ENCODE measurements at regions not wholly inside any gene's neighbourhood (a gene's known extent, or its start where the extent isn't known, plus 50 kb on each side); places are given as distances from the start of the nearest gene placed in this dataset.

GRCh38 chr14:55908106-55908505 lies 210.1 kb upstream of the PELI2 start:
- H3K27ac ChIP-seq (replicated peaks) = no peak overlapping the region

GRCh38 chr14:55909879-55910278 lies 208.3 kb upstream of the PELI2 start:
- no peaks in the 10 kb centered on the region for H3K36me3 ChIP-seq
- DNase-seq = no peak
- H3K27me3 ChIP-seq (ENCODE audit: low read depth) = peaks cover 3% of the 10 kb centered on the region
- no peak overlapping the region for H3K4me3 ChIP-seq
- no peaks in the 10 kb centered on the region for H3K9me3 ChIP-seq (replicated peaks)
- no peak overlapping the region for H3K27ac ChIP-seq (replicated peaks)
- H3K4me1 ChIP-seq = no peaks in the 10 kb centered on the region
- intact Hi-C loops (cut with micrococcal nuclease) = no loop called here
- no peak for TF ChIP-seq CTCF (IDR thresholded peaks at IDR 0.05; ENCODE audit: borderline replicate concordance)

More at GRCh38 chr14:55908106-55908505, 210.1 kb upstream of the PELI2 start:
- no peak for TF ChIP-seq CTCF (IDR thresholded peaks at IDR 0.05; ENCODE audit: borderline replicate concordance)
- no peaks in the 10 kb centered on the region for H3K27me3 ChIP-seq (ENCODE audit: low read depth)
- no peaks in the 10 kb centered on the region for H3K4me1 ChIP-seq
- intact Hi-C loops (cut with micrococcal nuclease) = no loop called here
- H3K9me3 ChIP-seq (replicated peaks) = no peaks in the 10 kb centered on the region
- DNase-seq = no peak
- H3K36me3 ChIP-seq = no peaks in the 10 kb centered on the region
- no peak overlapping the region for H3K4me3 ChIP-seq

- H3K4me3 ChIP-seq = no peak overlapping the region
- peaks cover 11% of the 10 kb centered on the region for H3K27me3 ChIP-seq (ENCODE audit: low read depth)
- intact Hi-C loops (cut with micrococcal nuclease) = no loop called here
- TF ChIP-seq CTCF (IDR thresholded peaks at IDR 0.05; ENCODE audit: borderline replicate concordance) = no peak
- no peak overlapping the region for H3K27ac ChIP-seq (replicated peaks)
- H3K9me3 ChIP-seq (replicated peaks) = no peaks in the 10 kb centered on the region
- no peaks in the 10 kb centered on the region for H3K36me3 ChIP-seq
- DNase-seq = no peak
- H3K4me1 ChIP-seq = no peaks in the 10 kb centered on the region
Measured at GRCh38 chr14:55910601-55911243, 207.5 kb upstream of the PELI2 start.

GRCh38 chr14:55911776-55912175 lies 206.4 kb upstream of the PELI2 start:
- no peak overlapping the region for H3K4me3 ChIP-seq

GRCh38 chr14:55912344-55912743 lies 205.9 kb upstream of the PELI2 start:
- no peak for TF ChIP-seq CTCF (IDR thresholded peaks at IDR 0.05; ENCODE audit: borderline replicate concordance)
- Histone ChIP-seq H3K27me3 (ENCODE audit: low read depth) (peaks cover 18% of the 10 kb centered on the region), H3K27ac (replicated peaks) (no peak overlapping the region), H3K9me3 (replicated peaks) (no peaks in the 10 kb centered on the region), H3K4me1 (no peaks in the 10 kb centered on the region), H3K36me3 (no peaks in the 10 kb centered on the region), H3K4me3 (no peak overlapping the region)
- intact Hi-C loops (cut with micrococcal nuclease) = no loop called here
- DNase-seq = no peak

More at GRCh38 chr14:55911776-55912175, 206.4 kb upstream of the PELI2 start:
- Histone ChIP-seq H3K9me3 (replicated peaks) (no peaks in the 10 kb centered on the region), H3K4me1 (no peaks in the 10 kb centered on the region), H3K27ac (replicated peaks) (no peak overlapping the region), H3K27me3 (ENCODE audit: low read depth) (peaks cover 18% of the 10 kb centered on the region), H3K36me3 (no peaks in the 10 kb centered on the region)
- TF ChIP-seq CTCF (IDR thresholded peaks at IDR 0.05; ENCODE audit: borderline replicate concordance) = no peak
- DNase-seq = no peak
- intact Hi-C loops (cut with micrococcal nuclease) = no loop called here

Data from left ventricle myocardium inferior (tissue), 1 donor.